Stimulated activated naive B cell treated with anti-CD40 and anti-IgM and Interleukin-4, amounts not matched to agents 10 μg/mL and 1 μg/mL and 100 μg/mL, for 72 hours (primary cell): ENCODE measurements at regions not wholly inside any gene's neighbourhood (a gene's known extent, or its start where the extent isn't known, plus 50 kb on each side); places are given as distances from the start of the nearest gene placed in this dataset.
"Not testable (repeated sequence)": the region's sequence is repeated elsewhere in the genome, so short reads cannot be mapped to it uniquely, and the experiment has no call there.

Experiments
- ATAC-seq, 2 donors: fragments of 150-1000 bp; cut with Tn5 transposase; replicated peaks; 2 replicates each; pipeline ENCODE4 v1.10.0; 2021; ENCODE audit warnings: moderate library complexity in 1 of 2
- DNase-seq: peaks from one replicate; pipeline ENCODE4 v3.0.0; 2021
- H3K27ac Mint-ChIP-seq: one replicate; pipeline ENCODE4 v1.8.0; 2022; ENCODE audit warnings: mild to moderate bottlenecking, mixed read lengths
- H3K27me3 Mint-ChIP-seq, 2 donors: one replicate each; pipeline ENCODE4 v1.8.0; 2022; ENCODE audit warnings: mixed read lengths in 2 of 2
- H3K36me3 Mint-ChIP-seq, 2 donors: one replicate each; pipeline ENCODE4 v1.8.0; 2022; ENCODE audit warnings: mixed read lengths in 2 of 2, mild to moderate bottlenecking in 1 of 2
- H3K4me1 Mint-ChIP-seq, 2 donors: one replicate each; pipeline ENCODE4 v1.8.0; 2022; ENCODE audit warnings: mixed read lengths in 2 of 2, mild to moderate bottlenecking in 1 of 2
- H3K4me3 Mint-ChIP-seq, 2 donors: one replicate each; pipeline ENCODE4 v1.8.0; 2022; ENCODE audit warnings: mild to moderate bottlenecking in 2 of 2, mixed read lengths in 2 of 2, moderate library complexity in 1 of 2
- H3K9me3 Mint-ChIP-seq, 2 donors: one replicate each; pipeline ENCODE4 v1.8.0; 2022; ENCODE audit warnings: mixed read lengths in 2 of 2, mild to moderate bottlenecking in 1 of 2

DNA sequence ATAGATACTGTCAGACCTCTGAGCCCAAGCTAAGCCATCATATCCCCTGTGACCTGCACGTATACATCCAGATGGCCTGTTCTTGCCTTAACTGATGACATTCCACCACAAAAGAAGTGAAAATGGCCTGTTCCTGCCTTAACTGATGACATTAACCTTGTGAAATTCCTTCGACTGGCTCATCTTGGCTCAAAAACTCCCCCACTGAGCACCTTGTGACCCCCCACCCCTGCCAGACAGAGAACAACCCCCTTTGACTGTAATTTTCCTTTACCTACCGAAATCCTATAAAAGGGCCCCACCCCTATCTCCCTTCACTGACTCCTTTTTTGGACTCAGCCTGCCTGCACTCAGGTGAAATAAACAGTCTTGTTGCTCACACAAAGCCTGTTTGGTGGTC is 1114.2 kb downstream of the STIM2 start:
- H3K4me1 Mint-ChIP-seq, H3K36me3 Mint-ChIP-seq, H3K4me3 Mint-ChIP-seq, H3K27ac Mint-ChIP-seq, ATAC-seq, DNase-seq, H3K27me3 Mint-ChIP-seq: not testable (repeated sequence)
- H3K9me3 Mint-ChIP-seq: peaks cover 10 to 14% of the 10 kb centered on the region in 2 donors

DNA sequence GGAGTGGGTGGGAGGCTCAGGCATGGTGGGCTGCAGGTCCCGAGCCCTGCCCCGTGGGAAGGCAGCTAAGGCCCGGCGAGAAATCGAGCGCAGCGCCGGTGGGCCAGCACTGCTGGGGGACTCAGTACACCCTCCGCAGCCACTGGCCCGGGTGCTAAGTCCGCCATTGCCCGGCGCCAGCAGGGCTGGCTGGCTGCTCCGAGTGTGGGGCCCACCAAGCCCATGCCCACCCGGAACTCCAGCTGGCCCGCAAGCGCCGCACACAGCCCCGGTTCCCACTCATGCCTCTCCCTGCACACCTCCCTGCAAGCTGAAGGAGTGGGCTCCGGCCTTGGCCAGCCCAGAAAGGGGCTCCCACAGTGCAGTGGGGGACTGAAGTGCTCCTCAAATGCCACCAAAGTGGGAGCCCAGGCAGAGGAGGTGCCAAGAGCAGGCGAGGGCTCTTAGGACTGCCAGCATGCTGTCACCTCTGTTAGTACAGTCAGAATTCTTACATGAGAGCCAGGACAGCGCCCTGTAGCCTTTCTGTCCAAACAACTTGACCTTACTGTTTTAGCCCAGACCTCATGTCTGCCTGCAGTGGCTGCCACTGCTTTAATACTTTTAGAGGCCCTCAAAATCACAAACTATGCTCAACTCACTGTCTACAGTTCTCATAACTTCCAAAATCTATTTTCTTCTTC is 1117.9 kb downstream of the STIM2 start:
- not testable (repeated sequence) for H3K36me3 Mint-ChIP-seq, ATAC-seq, DNase-seq, H3K4me1 Mint-ChIP-seq, H3K4me3 Mint-ChIP-seq, H3K27ac Mint-ChIP-seq, H3K27me3 Mint-ChIP-seq
- H3K9me3 Mint-ChIP-seq: peaks cover 10 to 14% of the 10 kb centered on the region in 2 donors

DNA sequence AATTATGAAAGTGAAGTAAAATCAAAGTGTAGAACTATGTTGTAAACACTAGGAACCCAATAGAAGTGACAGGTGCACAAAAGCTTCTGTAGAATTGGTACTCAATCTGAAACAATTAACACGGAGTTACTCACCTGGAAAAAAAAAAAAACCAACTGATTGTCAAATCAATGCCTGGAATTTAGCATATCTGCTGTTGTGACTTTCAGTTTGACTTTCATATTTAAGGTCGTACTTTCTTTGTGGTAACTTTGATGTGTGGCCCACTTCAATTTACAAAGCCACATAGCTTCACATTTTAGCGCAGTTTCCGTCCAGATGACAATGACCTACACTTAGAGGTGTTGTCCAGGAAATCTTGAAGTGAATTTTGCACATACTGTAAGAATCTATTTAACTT is 1124.9 kb downstream of the STIM2 start:
- DNase-seq (no peak), ATAC-seq (no peak)
- Mint-ChIP-seq H3K27me3 (no peaks in the 10 kb centered on the region), H3K4me1 (no peaks in the 10 kb centered on the region), H3K27ac (no peak overlapping the region), H3K9me3 (peaks cover 0 to 1% of the 10 kb centered on the region in 2 donors), H3K36me3 (no peaks in the 10 kb centered on the region), H3K4me3 (no peak overlapping the region)

DNA sequence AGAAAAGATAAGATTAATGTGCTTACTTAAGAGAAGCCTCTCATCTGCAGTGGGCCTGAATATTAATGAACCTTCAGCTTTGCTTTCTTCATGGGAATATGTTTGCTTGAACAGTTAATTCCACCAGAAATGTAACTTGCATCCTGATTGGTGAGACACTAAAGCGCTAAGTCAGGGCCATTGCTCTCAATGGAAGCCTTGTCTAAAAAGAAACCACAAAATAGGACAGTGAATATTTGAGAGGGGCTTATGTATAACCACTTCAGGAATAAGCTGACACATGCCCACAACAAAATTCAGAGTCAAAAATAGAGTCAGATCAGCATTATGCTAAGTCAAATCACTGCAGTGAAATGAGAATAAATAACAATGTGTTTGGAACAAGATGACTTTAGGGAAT is 1125.8 kb downstream of the STIM2 start:
- no peak for DNase-seq

DNA sequence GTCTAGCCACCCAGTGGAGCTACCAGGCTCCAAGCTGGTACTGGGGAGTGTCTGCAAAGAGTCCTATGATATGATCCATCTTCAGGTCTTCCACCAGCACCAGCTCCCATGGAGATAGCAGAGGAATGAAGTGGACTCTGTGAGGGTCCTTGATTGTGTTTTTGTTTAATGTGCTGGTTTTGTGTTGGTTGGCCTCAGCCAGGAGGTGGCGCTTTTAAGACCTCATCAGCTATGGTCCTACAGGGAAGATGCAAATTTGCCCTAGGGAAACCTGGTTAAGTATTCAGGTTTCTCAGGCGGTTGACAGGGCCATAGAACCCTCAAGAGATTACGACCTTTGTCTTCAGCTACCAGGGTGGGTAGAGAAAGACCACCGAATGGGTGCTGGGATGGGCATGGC is 1141.1 kb downstream of the STIM2 start:
- no peak overlapping the region for H3K27ac Mint-ChIP-seq
- no peak overlapping the region for H3K4me3 Mint-ChIP-seq
- no peaks in the 10 kb centered on the region for H3K27me3 Mint-ChIP-seq
- ATAC-seq (no peak), DNase-seq (no peak)
- no peaks in the 10 kb centered on the region for H3K36me3 Mint-ChIP-seq
- H3K9me3 Mint-ChIP-seq: peaks cover 0 to 1% of the 10 kb centered on the region in 2 donors
- H3K4me1 Mint-ChIP-seq: no peaks in the 10 kb centered on the region

More for the DNA sequence above, 1125.8 kb downstream of the STIM2 start:
- no peak overlapping the region for H3K4me3 Mint-ChIP-seq
- H3K36me3 Mint-ChIP-seq: no peaks in the 10 kb centered on the region
- H3K9me3 Mint-ChIP-seq: peaks cover 0 to 1% of the 10 kb centered on the region in 2 donors
- H3K4me1 Mint-ChIP-seq: no peaks in the 10 kb centered on the region
- no peak for ATAC-seq
- no peaks in the 10 kb centered on the region for H3K27me3 Mint-ChIP-seq
- no peak overlapping the region for H3K27ac Mint-ChIP-seq

DNA sequence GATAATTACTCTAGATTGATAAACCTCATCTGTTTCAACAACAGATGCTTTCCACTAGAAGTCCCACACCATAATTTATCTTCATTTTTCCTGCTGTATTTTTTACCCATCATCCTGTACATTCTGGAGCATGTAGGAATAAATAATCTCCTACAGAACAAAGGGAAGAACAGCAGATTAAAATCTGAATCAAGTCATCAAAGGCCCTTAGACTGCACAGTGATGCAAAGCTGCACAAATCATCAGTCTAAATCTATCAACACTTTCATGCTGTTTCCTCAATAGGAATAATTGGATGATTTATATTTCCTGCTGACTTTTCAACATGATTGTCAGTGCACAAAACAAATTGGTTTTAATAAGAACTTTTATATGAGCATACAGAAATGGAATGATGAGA is 1143.9 kb downstream of the STIM2 start:
- Mint-ChIP-seq H3K36me3 (no peaks in the 10 kb centered on the region), H3K9me3 (no peaks in the 10 kb centered on the region), H3K4me3 (no peak overlapping the region), H3K4me1 (no peaks in the 10 kb centered on the region), H3K27me3 (no peaks in the 10 kb centered on the region), H3K27ac (no peak overlapping the region)
- no peak for DNase-seq
- no peak for ATAC-seq

DNA sequence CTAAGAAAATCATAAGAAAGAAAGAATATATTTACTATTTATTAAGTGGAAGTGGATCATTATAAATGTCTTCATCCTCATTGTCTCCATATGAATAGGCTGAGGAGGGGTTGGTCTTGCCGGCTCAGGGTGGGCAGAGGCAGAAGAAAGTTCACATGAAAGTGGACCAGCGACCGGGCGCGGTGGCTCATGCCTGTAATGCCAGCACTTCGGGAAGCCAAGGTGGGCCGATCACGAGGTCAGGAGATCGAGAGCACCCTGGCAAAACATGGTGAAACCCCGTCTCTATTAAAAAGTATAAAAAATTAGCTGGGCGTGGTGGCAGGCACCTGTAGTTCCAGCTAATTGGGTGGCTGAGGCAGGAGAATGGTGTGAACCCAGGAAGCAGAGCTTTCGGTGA is 1145.4 kb downstream of the STIM2 start:
- no peaks in the 10 kb centered on the region for H3K36me3 Mint-ChIP-seq
- no peak overlapping the region for H3K27ac Mint-ChIP-seq
- H3K4me1 Mint-ChIP-seq: no peaks in the 10 kb centered on the region
- ATAC-seq: no peak
- H3K4me3 Mint-ChIP-seq: no peak overlapping the region
- DNase-seq: no peak
- peaks cover 2 to 4% of the 10 kb centered on the region in 2 donors for H3K9me3 Mint-ChIP-seq
- H3K27me3 Mint-ChIP-seq: no peaks in the 10 kb centered on the region

DNA sequence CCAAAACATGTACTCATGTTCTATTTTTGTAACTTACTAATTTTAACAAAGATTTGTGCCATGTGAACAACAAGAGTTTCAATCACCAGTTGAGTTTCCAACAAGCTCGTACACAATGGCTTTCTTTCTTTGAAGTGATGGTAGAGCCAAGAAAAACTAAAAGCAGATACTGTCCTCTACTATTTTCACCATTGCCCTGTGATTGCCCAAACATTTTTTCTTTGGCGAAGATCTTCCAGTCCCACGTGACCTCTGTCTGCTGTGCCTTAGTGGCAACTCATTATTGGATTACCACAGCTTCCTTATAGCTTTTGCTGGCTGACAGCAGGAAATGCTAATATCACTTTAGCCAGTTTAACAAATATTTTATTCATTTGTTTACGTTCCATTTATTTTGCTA is 1147.1 kb downstream of the STIM2 start:
- H3K4me1 Mint-ChIP-seq: no peaks in the 10 kb centered on the region
- peaks cover 2 to 5% of the 10 kb centered on the region in 2 donors for H3K9me3 Mint-ChIP-seq

DNA sequence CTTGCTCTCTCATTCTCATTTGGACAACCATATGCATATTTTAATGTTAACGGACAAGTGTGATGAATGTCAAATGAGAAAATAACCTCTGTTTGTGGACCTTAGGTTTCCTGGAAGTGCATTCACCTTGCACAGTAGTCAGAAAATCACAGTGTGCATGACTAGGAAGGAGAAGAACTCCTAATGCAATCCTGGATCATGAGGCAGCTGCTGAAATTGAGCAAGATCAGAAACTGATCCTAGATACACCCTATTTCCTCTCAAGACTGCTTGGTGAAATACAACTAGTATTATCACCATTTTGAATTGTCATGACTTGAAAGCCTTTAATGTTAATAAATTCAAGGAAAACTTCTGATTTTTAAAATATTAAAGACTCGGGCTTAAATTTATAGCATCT is 1148.9 kb downstream of the STIM2 start:
- H3K36me3 Mint-ChIP-seq: no peaks in the 10 kb centered on the region
- no peaks in the 10 kb centered on the region for H3K4me1 Mint-ChIP-seq
- ATAC-seq: no peak
- H3K27ac Mint-ChIP-seq: no peak overlapping the region
- peaks cover 5 to 6% of the 10 kb centered on the region in 2 donors for H3K9me3 Mint-ChIP-seq
- DNase-seq: no peak
- H3K27me3 Mint-ChIP-seq: no peaks in the 10 kb centered on the region
- H3K4me3 Mint-ChIP-seq: no peak overlapping the region

More for the DNA sequence above, 1147.1 kb downstream of the STIM2 start:
- DNase-seq: no peak
- H3K27ac Mint-ChIP-seq: no peak overlapping the region
- H3K27me3 Mint-ChIP-seq: no peaks in the 10 kb centered on the region
- no peaks in the 10 kb centered on the region for H3K36me3 Mint-ChIP-seq
- no peak overlapping the region for H3K4me3 Mint-ChIP-seq
- no peak for ATAC-seq

DNA sequence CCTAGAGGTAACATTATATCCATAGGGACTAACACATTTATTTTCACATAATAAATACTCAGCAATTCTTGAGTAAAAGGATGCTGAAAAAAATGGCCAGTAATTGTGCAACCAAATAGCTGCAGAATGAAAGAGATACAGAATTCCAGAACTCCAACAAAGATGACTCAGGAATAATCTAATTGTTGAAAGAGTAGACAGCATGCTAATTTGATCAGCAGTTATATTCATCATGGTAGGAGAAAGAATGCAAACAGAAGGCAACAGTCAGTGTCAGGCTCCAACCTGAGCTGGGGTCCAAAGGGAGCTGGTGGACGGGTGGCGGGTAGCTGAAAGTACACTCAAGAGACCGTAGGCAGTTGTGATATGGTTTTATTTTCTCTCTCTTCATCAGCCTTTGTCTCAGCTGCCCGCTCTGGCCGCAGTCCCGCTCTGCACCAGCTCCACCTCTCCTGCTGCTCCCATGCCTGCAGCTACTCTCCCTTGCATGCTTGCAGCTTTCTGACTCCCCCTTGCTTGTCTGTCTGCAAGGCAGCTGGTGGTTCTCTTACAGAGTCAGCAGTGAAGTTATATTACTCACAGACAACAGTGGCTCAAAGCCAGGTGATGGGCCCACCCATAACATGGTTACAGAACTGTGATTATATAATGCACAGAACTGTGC is 1150.1 kb downstream of the STIM2 start:
- no peaks in the 10 kb centered on the region for H3K27me3 Mint-ChIP-seq
- no peak overlapping the region for H3K4me3 Mint-ChIP-seq
- no peak for DNase-seq
- peaks cover 5 to 6% of the 10 kb centered on the region in 2 donors for H3K9me3 Mint-ChIP-seq
- no peak for ATAC-seq
- H3K36me3 Mint-ChIP-seq: no peaks in the 10 kb centered on the region
- H3K4me1 Mint-ChIP-seq: no peaks in the 10 kb centered on the region
- no peak overlapping the region for H3K27ac Mint-ChIP-seq

DNA sequence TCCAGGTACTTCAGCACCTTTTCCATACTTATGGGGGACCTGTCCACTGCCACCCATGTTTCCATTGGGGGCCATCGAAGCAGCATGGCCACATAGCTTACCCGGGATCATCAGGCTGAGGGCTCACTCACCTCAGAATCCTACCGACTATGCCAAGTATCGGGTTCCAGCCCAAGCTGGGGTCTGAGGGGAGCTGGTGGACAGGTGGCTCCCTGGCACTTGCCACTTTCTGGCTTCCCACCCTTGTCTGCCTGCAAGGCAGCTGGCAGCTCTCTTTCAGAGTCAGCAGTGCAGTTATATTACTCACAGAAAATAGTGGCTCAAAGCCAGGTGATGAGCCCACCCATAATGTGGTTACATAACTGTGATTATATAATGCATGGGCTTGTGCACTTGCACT is 1153.8 kb downstream of the STIM2 start:
- Mint-ChIP-seq H3K27ac (no peak overlapping the region), H3K4me3 (no peak overlapping the region), H3K4me1 (no peaks in the 10 kb centered on the region), H3K36me3 (no peaks in the 10 kb centered on the region), H3K9me3 (peaks cover 6 to 7% of the 10 kb centered on the region in 2 donors), H3K27me3 (no peaks in the 10 kb centered on the region)
- ATAC-seq (no peak), DNase-seq (no peak)

DNA sequence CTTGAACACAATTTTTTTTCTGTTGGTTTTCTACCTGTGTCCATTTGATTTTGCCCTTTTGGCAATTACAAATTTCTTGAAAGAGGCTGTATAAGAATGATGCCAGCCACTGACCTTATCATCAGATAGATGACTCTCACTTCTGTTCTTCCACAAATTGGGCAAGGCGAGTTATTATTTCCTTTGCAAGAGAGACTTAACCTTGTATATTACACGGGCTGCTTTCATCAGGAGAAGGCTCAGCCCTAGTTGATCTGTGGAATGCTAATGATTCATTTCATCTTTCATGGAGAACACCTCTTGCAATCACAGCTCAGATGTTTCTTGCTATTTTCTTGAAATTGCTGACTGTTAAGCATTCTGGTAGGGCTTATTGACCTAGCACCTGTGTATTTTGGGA is 1155.4 kb downstream of the STIM2 start:
- H3K36me3 Mint-ChIP-seq: no peaks in the 10 kb centered on the region
- no peak overlapping the region for H3K27ac Mint-ChIP-seq
- no peak for DNase-seq
- no peak for ATAC-seq
- H3K4me1 Mint-ChIP-seq: no peaks in the 10 kb centered on the region
- H3K9me3 Mint-ChIP-seq: peaks cover 3 to 4% of the 10 kb centered on the region in 2 donors
- no peak overlapping the region for H3K4me3 Mint-ChIP-seq
- no peaks in the 10 kb centered on the region for H3K27me3 Mint-ChIP-seq

DNA sequence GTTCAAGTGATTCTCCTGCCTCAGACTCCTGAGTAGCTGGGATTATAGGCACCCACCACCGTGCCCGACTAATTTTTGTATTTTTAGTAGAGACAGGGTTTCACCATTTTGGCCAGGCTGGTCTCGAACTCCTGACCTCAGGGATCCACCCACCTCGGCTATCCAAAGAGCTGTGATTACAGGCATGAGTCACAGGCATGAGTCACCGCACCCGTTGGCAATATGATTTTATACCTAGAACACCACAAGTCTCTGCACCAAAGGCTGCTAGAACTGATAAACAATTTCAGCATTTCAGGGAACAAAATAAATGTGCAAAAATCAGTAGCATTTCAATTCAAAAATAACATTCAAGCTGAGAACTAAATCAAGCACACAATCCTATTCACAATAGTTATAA is 1177.6 kb downstream of the STIM2 start:
- not testable (repeated sequence) for H3K27ac Mint-ChIP-seq, DNase-seq, ATAC-seq, H3K36me3 Mint-ChIP-seq, H3K27me3 Mint-ChIP-seq, H3K4me1 Mint-ChIP-seq, H3K4me3 Mint-ChIP-seq, H3K9me3 Mint-ChIP-seq

DNA sequence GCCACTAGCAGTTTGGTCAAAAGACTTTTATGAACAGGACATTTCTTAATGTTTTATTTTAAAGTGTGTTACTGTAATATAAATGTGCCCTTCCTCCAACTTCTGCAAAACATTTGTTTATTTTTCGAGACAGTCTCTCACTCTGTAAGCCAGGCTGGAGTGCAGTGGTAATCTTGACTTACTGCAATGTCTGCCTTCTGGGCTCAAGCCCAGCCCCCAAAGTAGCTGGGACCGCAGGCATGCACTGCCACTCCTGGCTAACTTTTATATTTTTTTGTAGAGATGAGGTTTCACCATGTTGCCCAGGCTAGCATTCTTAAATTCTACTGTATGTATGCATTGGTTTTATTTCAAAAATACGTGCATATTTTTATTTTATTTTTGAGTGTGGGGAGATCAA is 1201.9 kb downstream of the STIM2 start:
- H3K4me1 Mint-ChIP-seq: no peaks in the 10 kb centered on the region
- no peaks in the 10 kb centered on the region for H3K27me3 Mint-ChIP-seq
- no peak for ATAC-seq
- H3K4me3 Mint-ChIP-seq: no peak overlapping the region
- H3K36me3 Mint-ChIP-seq: no peaks in the 10 kb centered on the region
- no peak for DNase-seq
- H3K9me3 Mint-ChIP-seq: peaks cover 0 to 4% of the 10 kb centered on the region in 2 donors
- no peak overlapping the region for H3K27ac Mint-ChIP-seq

DNA sequence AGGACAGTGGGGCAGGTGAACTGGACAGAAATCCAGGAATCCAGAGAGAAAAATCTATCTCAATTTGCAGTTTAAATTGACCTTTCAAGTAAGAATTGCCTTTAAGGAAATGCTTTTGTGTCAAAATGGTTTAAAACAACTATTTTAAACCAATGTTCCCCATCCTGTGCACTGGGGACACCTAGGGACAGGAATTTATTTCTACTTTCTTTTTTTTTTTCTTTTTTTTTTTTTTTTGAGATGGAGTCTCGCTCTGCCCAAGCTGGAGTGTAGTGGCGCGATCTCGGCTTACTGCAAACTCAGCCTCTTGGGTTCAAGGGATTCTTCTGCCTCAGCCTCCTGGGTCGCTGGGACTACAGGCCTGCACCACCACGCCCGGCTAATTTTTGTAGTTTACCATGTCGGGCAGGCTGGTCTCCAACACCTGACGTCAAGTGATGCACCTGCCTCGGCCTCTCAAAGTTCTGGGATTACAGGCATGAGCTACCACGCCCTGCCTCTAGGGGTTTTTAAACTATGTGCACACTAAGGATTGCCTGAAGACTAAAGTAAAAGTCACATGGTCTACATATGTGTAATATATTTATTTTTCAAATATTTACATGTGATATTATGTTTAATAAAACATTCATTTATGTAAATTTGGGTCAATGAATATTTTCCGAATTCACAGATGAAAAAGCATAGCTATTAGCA is 1213.4 kb downstream of the STIM2 start:
- H3K4me1 Mint-ChIP-seq: no peaks in the 10 kb centered on the region
- H3K4me3 Mint-ChIP-seq: no peak overlapping the region
- H3K27me3 Mint-ChIP-seq: no peaks in the 10 kb centered on the region
- no peak for DNase-seq
- peaks cover 0 to 8% of the 10 kb centered on the region in 2 donors for H3K9me3 Mint-ChIP-seq
- no peak for ATAC-seq
- no peak overlapping the region for H3K27ac Mint-ChIP-seq
- H3K36me3 Mint-ChIP-seq: no peaks in the 10 kb centered on the region
